ENCODE measurements at regions not wholly inside any gene's neighbourhood (a gene's known extent, or its start where the extent isn't known, plus 50 kb on each side); places are given as distances from the start of the nearest gene placed in this dataset.

GRCh38 chr20:19078448-19079373, 133.7 kb upstream of the SLC24A3 start:
- no peak for DNase-seq

GRCh38 chr20:19079536-19080299, 132.7 kb upstream of the SLC24A3 start:
- DNase-seq: no peak

GRCh38 chr20:19081937-19082336, 130.5 kb upstream of the SLC24A3 start:
- DNase-seq: no peak

GRCh38 chr20:19083136-19083621, 129.3 kb upstream of the SLC24A3 start:
- no peak for DNase-seq

GRCh38 chr20:19090332-19090731, 122.1 kb upstream of the SLC24A3 start:
- no peak for DNase-seq

GRCh38 chr20:19094959-19095541, 117.4 kb upstream of the SLC24A3 start:
- DNase-seq: no peak

GRCh38 chr20:19095762-19096161, 116.7 kb upstream of the SLC24A3 start:
- DNase-seq: no peak

- DNase-seq: no peak
These were observed 115.6 kb upstream of the SLC24A3 start for GRCh38 chr20:19096843-19097242.

- DNase-seq: no peak
These were observed 114.3 kb upstream of the SLC24A3 start for GRCh38 chr20:19098117-19098516.

- DNase-seq: no peak
These were observed 113.5 kb upstream of the SLC24A3 start for GRCh38 chr20:19098806-19099578.

GRCh38 chr20:19099596-19100545, 112.6 kb upstream of the SLC24A3 start:
- no peak for DNase-seq

- no peak for DNase-seq
These were observed 111.5 kb upstream of the SLC24A3 start for GRCh38 chr20:19100975-19101374.

- DNase-seq: no peak
These were observed 108.3 kb upstream of the SLC24A3 start for GRCh38 chr20:19104186-19104585.

- DNase-seq: no peak
These were observed 104.3 kb upstream of the SLC24A3 start for GRCh38 chr20:19108155-19108554.

- no peak for DNase-seq
These were observed 102.2 kb upstream of the SLC24A3 start for GRCh38 chr20:19110285-19110684.

- no peak for DNase-seq
These were observed 101.5 kb upstream of the SLC24A3 start for GRCh38 chr20:19110881-19111460.

GRCh38 chr20:19112828-19113227, 99.6 kb upstream of the SLC24A3 start:
- DNase-seq: no peak

GRCh38 chr20:19113343-19113930, 99.0 kb upstream of the SLC24A3 start:
- no peak for DNase-seq

- no peak for DNase-seq
These were observed 98.0 kb upstream of the SLC24A3 start for GRCh38 chr20:19114410-19114809.

GRCh38 chr20:19115581-19115980, 96.9 kb upstream of the SLC24A3 start:
- no peak for DNase-seq

Data from occipital lobe (tissue), 1 donor.